ENCODE measurements at regions not wholly inside any gene's neighbourhood (a gene's known extent, or its start where the extent isn't known, plus 50 kb on each side); places are given as distances from the start of the nearest gene placed in this dataset.
A peak's percentile ranks its signal among the peaks of the same experiment; 100 is the strongest.

- Histone ChIP-seq H3F3A (ENCODE audit: insufficient read depth, low read length) (no peaks in the 10 kb centered on the region), H3K27me3 (ENCODE audit: insufficient read depth, low read length) (no peaks in the 10 kb centered on the region), H3K27ac (ENCODE audit: low read depth, low read length, poor library complexity, severe bottlenecking) (no peak overlapping the region), H3K79me2 (ENCODE audit: insufficient read depth, low read length) (no peaks in the 10 kb centered on the region), H3K4me2 (ENCODE audit: low read length) (no peak overlapping the region), H3K36me3 (ENCODE audit: insufficient read depth, low read length) (no peaks in the 10 kb centered on the region), H3K9ac (ENCODE audit: low read length) (no peak overlapping the region), H3K4me3 (ENCODE audit: low read depth, low read length, poor library complexity, severe bottlenecking) (no peak overlapping the region), H4K20me1 (ENCODE audit: insufficient read depth, low read length) (no peaks in the 10 kb centered on the region), H3K4me1 (ENCODE audit: insufficient read depth, low read length, severe bottlenecking) (no peaks in the 10 kb centered on the region), H3K9me2 (ENCODE audit: low read depth, low read length) (no peaks in the 10 kb centered on the region), H2AFZ (ENCODE audit: low read length) (no peak overlapping the region), H3K9me3 (ENCODE audit: low read length) (no peaks in the 10 kb centered on the region)
- TF ChIP-seq CTCF (IDR thresholded peaks at IDR 0.05; ENCODE audit: low read length) (no peak), EZH2 (IDR thresholded peaks at IDR 0.05; ENCODE audit: borderline replicate concordance, low read length) (no peak)
These were observed 172.9 kb upstream of the GRM3 start for GRCh38 chr7:86470763-86471162.

GRCh38 chr7:86469680-86470295 is 173.9 kb upstream of the GRM3 start:
- H3K27me3 ChIP-seq (ENCODE audit: insufficient read depth, low read length), result no peaks in the 10 kb centered on the region
- no peak overlapping the region for H3K27ac ChIP-seq (ENCODE audit: low read depth, low read length, poor library complexity, severe bottlenecking)
- no peak overlapping the region for H3K4me2 ChIP-seq (ENCODE audit: low read length)
- H3K9me3 ChIP-seq (ENCODE audit: low read length), result no peaks in the 10 kb centered on the region
- TF ChIP-seq CTCF (IDR thresholded peaks at IDR 0.05; ENCODE audit: low read length) (peak; percentile 97), EZH2 (IDR thresholded peaks at IDR 0.05; ENCODE audit: borderline replicate concordance, low read length) (no peak)
- no peak overlapping the region for H3K4me3 ChIP-seq (ENCODE audit: low read depth, low read length, poor library complexity, severe bottlenecking)
- no peaks in the 10 kb centered on the region for H3K36me3 ChIP-seq (ENCODE audit: insufficient read depth, low read length)
- H4K20me1 ChIP-seq (ENCODE audit: insufficient read depth, low read length), result no peaks in the 10 kb centered on the region
- H3K9ac ChIP-seq (ENCODE audit: low read length), result no peak overlapping the region
- H2AFZ ChIP-seq (ENCODE audit: low read length), result no peak overlapping the region
- H3K79me2 ChIP-seq (ENCODE audit: insufficient read depth, low read length), result no peaks in the 10 kb centered on the region
- H3K4me1 ChIP-seq (ENCODE audit: insufficient read depth, low read length, severe bottlenecking), result no peaks in the 10 kb centered on the region
- H3F3A ChIP-seq (ENCODE audit: insufficient read depth, low read length), result no peaks in the 10 kb centered on the region
- H3K9me2 ChIP-seq (ENCODE audit: low read depth, low read length), result no peaks in the 10 kb centered on the region

- no peaks in the 10 kb centered on the region for H3K27me3 ChIP-seq (ENCODE audit: insufficient read depth, low read length)
- no peak for TF ChIP-seq CTCF (IDR thresholded peaks at IDR 0.05; ENCODE audit: low read length)
- TF ChIP-seq EZH2 (IDR thresholded peaks at IDR 0.05; ENCODE audit: borderline replicate concordance, low read length), result no peak
- H3K9ac ChIP-seq (ENCODE audit: low read length), result no peak overlapping the region
- H3K36me3 ChIP-seq (ENCODE audit: insufficient read depth, low read length), result no peaks in the 10 kb centered on the region
- no peaks in the 10 kb centered on the region for H3K79me2 ChIP-seq (ENCODE audit: insufficient read depth, low read length)
- no peaks in the 10 kb centered on the region for H4K20me1 ChIP-seq (ENCODE audit: insufficient read depth, low read length)
- no peaks in the 10 kb centered on the region for H3K4me1 ChIP-seq (ENCODE audit: insufficient read depth, low read length, severe bottlenecking)
- H3K27ac ChIP-seq (ENCODE audit: low read depth, low read length, poor library complexity, severe bottlenecking), result no peak overlapping the region
- no peak overlapping the region for H3K4me3 ChIP-seq (ENCODE audit: low read depth, low read length, poor library complexity, severe bottlenecking)
- no peaks in the 10 kb centered on the region for H3K9me3 ChIP-seq (ENCODE audit: low read length)
- no peak overlapping the region for H3K4me2 ChIP-seq (ENCODE audit: low read length)
- no peaks in the 10 kb centered on the region for H3K9me2 ChIP-seq (ENCODE audit: low read depth, low read length)
- no peaks in the 10 kb centered on the region for H3F3A ChIP-seq (ENCODE audit: insufficient read depth, low read length)
- no peak overlapping the region for H2AFZ ChIP-seq (ENCODE audit: low read length)
These were observed 189.0 kb upstream of the GRM3 start for GRCh38 chr7:86454753-86455152.

All from OCI-LY1 (cell line).